ENCODE measurements at regions not wholly inside any gene's neighbourhood (a gene's known extent, or its start where the extent isn't known, plus 50 kb on each side); places are given as distances from the start of the nearest gene placed in this dataset.

- in situ Hi-C loops (cut with HindIII; ENCODE audit: low pct_unique_long_range_greater_than_20kb, low sequenced_read_pairs) (no loop called here), intact Hi-C loops (cut with micrococcal nuclease; ENCODE audit: unreplicated experiment) (no loop called here)
- DNase-seq (ENCODE audit: low read depth, low spot score) = no peak
- no peak for ATAC-seq
- H3K27ac ChIP-seq (ENCODE audit: low read length) = no peak overlapping the region
- no peaks in the 10 kb centered on the region for H3K9me3 ChIP-seq (ENCODE audit: control insufficient read depth, insufficient read depth, low read depth, low read length)
- BruUV-seq (replicated peaks) = no TSS peak
- TF ChIP-seq REST (IDR thresholded peaks at IDR 0.05; ENCODE audit: insufficient read depth in 1 of 2, low read depth in 2 of 2, low read length in 1 of 2) (no peak), TCF7L2 (IDR thresholded peaks at IDR 0.05; ENCODE audit: low read depth, low read length) (no peak), POLR2AphosphoS5 (IDR thresholded peaks at IDR 0.05; ENCODE audit: low read depth, low read length) (no peak), SIN3A (IDR thresholded peaks at IDR 0.05; ENCODE audit: borderline replicate concordance, insufficient read depth, low read depth, low read length) (no peak), CTCF (IDR thresholded peaks at IDR 0.05) (no peak)
- ChIA-PET CTCF (no interaction called here), POLR2A (no interaction called here)
- no peaks in the 10 kb centered on the region for H3K36me3 ChIP-seq (ENCODE audit: control insufficient read depth, insufficient read depth, low read length)
- no peaks in the 10 kb centered on the region for H3K4me1 ChIP-seq (ENCODE audit: control insufficient read depth, insufficient read depth, low read length)
- H3K27me3 ChIP-seq (ENCODE audit: control insufficient read depth, insufficient read depth, low read length) = no peaks in the 10 kb centered on the region
- no peak overlapping the region for H3K4me3 ChIP-seq (ENCODE audit: low read depth in 2 of 2, low read length in 2 of 2)
Observed at GRCh38 chr11:103705642-103706041, 330.8 kb upstream of the DDI1 start.

GRCh38 chr11:103709371-103709770 lies 327.1 kb upstream of the DDI1 start:
- ChIA-PET POLR2A (no interaction called here), CTCF (no interaction called here)
- H3K27me3 ChIP-seq (ENCODE audit: control insufficient read depth, insufficient read depth, low read length) = no peaks in the 10 kb centered on the region
- no peaks in the 10 kb centered on the region for H3K36me3 ChIP-seq (ENCODE audit: control insufficient read depth, insufficient read depth, low read length)
- ATAC-seq (no peak), DNase-seq (ENCODE audit: low read depth, low spot score) (no peak)
- H3K4me1 ChIP-seq (ENCODE audit: control insufficient read depth, insufficient read depth, low read length) = no peaks in the 10 kb centered on the region
- H3K27ac ChIP-seq (ENCODE audit: low read length) = no peak overlapping the region
- no peak overlapping the region for H3K4me3 ChIP-seq (ENCODE audit: low read depth in 2 of 2, low read length in 2 of 2)
- BruUV-seq (replicated peaks) = no TSS peak
- intact Hi-C loops (cut with micrococcal nuclease; ENCODE audit: unreplicated experiment) = no loop called here
- no peak for TF ChIP-seq POLR2AphosphoS5 (IDR thresholded peaks at IDR 0.05; ENCODE audit: low read depth, low read length)
- no peak for TF ChIP-seq REST (IDR thresholded peaks at IDR 0.05; ENCODE audit: insufficient read depth in 1 of 2, low read depth in 2 of 2, low read length in 1 of 2)
- no peak for TF ChIP-seq CTCF (IDR thresholded peaks at IDR 0.05)
- no peak for TF ChIP-seq TCF7L2 (IDR thresholded peaks at IDR 0.05; ENCODE audit: low read depth, low read length)
- no peak for TF ChIP-seq SIN3A (IDR thresholded peaks at IDR 0.05; ENCODE audit: borderline replicate concordance, insufficient read depth, low read depth, low read length)
- no peaks in the 10 kb centered on the region for H3K9me3 ChIP-seq (ENCODE audit: control insufficient read depth, insufficient read depth, low read depth, low read length)
- in situ Hi-C loops (cut with HindIII; ENCODE audit: low pct_unique_long_range_greater_than_20kb, low sequenced_read_pairs) = no loop called here
